Liver (tissue), 3 donors: ENCODE measurements at regions not wholly inside any gene's neighbourhood (a gene's known extent, or its start where the extent isn't known, plus 50 kb on each side); places are given as distances from the start of the nearest gene placed in this dataset.

Experiments
- CTCF ChIP-seq: fragments of 150-350 bp; IDR thresholded peaks from 2 replicates; pipeline ENCODE4 v1.5.1; 2017; ENCODE audit warnings: improper control_type of control experiment, low read depth, low read length; ENCODE audit not compliant: missing input control
- JUND ChIP-seq, 2 donors: IDR thresholded peaks; 2 replicates each; pipeline ENCODE4 v1.6.1; 2016; ENCODE audit warnings: antibody characterized with exemption in 2 of 2
- SP1 ChIP-seq: IDR thresholded peaks from 2 replicates; pipeline ENCODE4 v1.6.1; 2018; ENCODE audit warnings: antibody characterized with exemption, mild to moderate bottlenecking
- TAF1 ChIP-seq: conservative IDR thresholded peaks from 2 replicates; pipeline ENCODE4 v1.6.1; 2016; ENCODE audit warnings: antibody characterized with exemption, mild to moderate bottlenecking
- donor health status: healthy.
- donor health status: healthy.

GRCh38 chr4:59200992-59201391 is 1999.1 kb upstream of the ADGRL3 start:
- TF ChIP-seq CTCF, result no peak
- TF ChIP-seq JUND (IDR thresholded peaks at IDR 0.05), result no peak
- no peak for TF ChIP-seq SP1
- no peak for TF ChIP-seq TAF1
